K562 (cell line): ENCODE measurements at regions not wholly inside any gene's neighbourhood (a gene's known extent, or its start where the extent isn't known, plus 50 kb on each side); places are given as distances from the start of the nearest gene placed in this dataset.

Experiments
- CREB1 ChIP-seq, 2 experiments: sonication (generic) in 1 of 2; formaldehyde crosslinking in 1 of 2; IDR thresholded peaks; 2 replicates each; pipeline versions ENCODE4 v1.6.1 to v1.8.0; 2012 to 2022; ENCODE audit warnings: inconsistent platforms in 1 of 2, mild to moderate bottlenecking in 1 of 2, missing genetic modification reagents in 1 of 2, moderate library complexity in 1 of 2
- EP400 ChIP-seq: fragments of 450-650 bp; IDR thresholded peaks from 2 replicates; pipeline ENCODE4 v1.6.1; 2017; ENCODE audit warnings: antibody characterized with exemption, mild to moderate bottlenecking, moderate library complexity
- JUNB ChIP-seq: fragments of 450-650 bp; formaldehyde crosslinking; conservative IDR thresholded peaks from 2 replicates; pipeline ENCODE4 v1.4.0; 2020; ENCODE audit warnings: mild to moderate bottlenecking
- TF ChIP-seq, protein P1 (sequence below): conservative IDR thresholded peaks from 2 replicates; pipeline ENCODE4 v1.6.1; 2011; ENCODE audit warnings: low read depth, mild to moderate bottlenecking, low read length; ENCODE audit not compliant: control insufficient read depth
- TF ChIP-seq, protein P2 (sequence below), 2 experiments: fragments of 200-800 bp in 1 of 2; sonication (Bioruptor generic) in 1 of 2; sonication (generic) in 1 of 2; formaldehyde crosslinking in 1 of 2; IDR thresholded peaks in 1 of 2; conservative IDR thresholded peaks in 1 of 2; 2 replicates each; pipeline versions ENCODE4 v1.5.0 to v1.6.1; 2016 to 2020; ENCODE audit warnings: missing compliant biosample characterization in 1 of 2, missing genetic modification characterization in 1 of 2, missing genetic modification reagents in 1 of 2

DNA sequence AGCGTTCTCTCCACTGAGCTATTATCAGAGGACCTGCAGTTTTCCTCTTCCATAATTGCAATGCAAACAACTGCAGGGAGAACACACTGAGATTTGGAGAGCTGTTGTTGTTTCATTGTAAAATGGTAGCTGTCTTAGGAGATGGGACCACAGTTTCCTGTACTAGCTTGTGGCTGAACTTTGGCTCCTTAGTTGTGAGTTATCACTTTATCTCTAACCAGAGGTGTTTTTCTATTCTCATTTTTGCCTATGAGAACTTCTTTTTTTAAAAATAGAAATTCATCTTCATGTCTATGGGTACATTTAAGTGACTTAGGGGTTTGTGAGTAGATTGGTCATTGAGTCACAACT is 216.5 kb downstream of the SLC38A4 start:
- no peak for TF ChIP-seq EP400
- TF ChIP-seq, protein P1, sequence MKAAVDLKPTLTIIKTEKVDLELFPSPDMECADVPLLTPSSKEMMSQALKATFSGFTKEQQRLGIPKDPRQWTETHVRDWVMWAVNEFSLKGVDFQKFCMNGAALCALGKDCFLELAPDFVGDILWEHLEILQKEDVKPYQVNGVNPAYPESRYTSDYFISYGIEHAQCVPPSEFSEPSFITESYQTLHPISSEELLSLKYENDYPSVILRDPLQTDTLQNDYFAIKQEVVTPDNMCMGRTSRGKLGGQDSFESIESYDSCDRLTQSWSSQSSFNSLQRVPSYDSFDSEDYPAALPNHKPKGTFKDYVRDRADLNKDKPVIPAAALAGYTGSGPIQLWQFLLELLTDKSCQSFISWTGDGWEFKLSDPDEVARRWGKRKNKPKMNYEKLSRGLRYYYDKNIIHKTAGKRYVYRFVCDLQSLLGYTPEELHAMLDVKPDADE, result no peak
- TF ChIP-seq, protein P2, sequence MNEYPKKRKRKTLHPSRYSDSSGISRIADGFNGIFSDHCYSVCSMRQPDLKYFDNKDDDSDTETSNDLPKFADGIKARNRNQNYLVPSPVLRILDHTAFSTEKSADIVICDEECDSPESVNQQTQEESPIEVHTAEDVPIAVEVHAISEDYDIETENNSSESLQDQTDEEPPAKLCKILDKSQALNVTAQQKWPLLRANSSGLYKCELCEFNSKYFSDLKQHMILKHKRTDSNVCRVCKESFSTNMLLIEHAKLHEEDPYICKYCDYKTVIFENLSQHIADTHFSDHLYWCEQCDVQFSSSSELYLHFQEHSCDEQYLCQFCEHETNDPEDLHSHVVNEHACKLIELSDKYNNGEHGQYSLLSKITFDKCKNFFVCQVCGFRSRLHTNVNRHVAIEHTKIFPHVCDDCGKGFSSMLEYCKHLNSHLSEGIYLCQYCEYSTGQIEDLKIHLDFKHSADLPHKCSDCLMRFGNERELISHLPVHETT (CRISPR knock-in tag; conservative IDR thresholded peaks at IDR 0.05 in 1 of 2, IDR thresholded peaks at IDR 0.05 in 1 of 2), result no peak
- no peak for TF ChIP-seq CREB1 (IDR thresholded peaks at IDR 0.05)
- no peak for TF ChIP-seq CREB1 (CRISPR knock-in tag; IDR thresholded peaks at IDR 0.05)
- no peak for TF ChIP-seq JUNB (CRISPR knock-in tag)
